ENCODE measurements at regions not wholly inside any gene's neighbourhood (a gene's known extent, or its start where the extent isn't known, plus 50 kb on each side); places are given as distances from the start of the nearest gene placed in this dataset.
"Not testable (repeated sequence)": the region's sequence is repeated elsewhere in the genome, so short reads cannot be mapped to it uniquely, and the experiment has no call there.

DNA sequence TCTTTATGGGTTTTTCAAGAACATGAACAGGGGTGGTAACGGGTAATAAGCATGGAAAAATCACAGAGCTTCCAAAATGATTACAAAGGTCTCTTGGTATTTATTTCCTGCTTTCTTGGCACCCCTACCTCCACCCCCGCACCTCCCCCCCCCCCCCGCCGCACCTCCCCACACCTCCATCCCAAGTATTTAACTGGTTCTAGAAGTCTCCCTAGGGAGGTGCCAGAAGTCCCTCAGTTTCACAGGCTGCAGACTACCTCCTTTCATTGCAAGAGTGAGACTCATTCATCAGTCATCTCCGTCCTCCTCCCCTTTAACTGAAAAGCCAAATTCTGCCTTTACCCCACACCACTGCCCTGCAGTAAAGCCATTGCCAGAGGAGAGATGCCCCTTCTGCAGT is 169.4 kb downstream of the ALDH1A2 start:
- TF ChIP-seq IKZF3 (tag by site-specific recombination; IDR thresholded peaks at IDR 0.05) (no peak), ZNF2 (tag by site-specific recombination; IDR thresholded peaks at IDR 0.05) (no peak), ZBTB7A (tag by site-specific recombination; IDR thresholded peaks at IDR 0.05; ENCODE audit: low read depth) (no peak), ZEB2 (tag by site-specific recombination; IDR thresholded peaks at IDR 0.05) (no peak), ZNF776 (tag by site-specific recombination; IDR thresholded peaks at IDR 0.05; ENCODE audit: borderline replicate concordance) (no peak), ZNF747 (tag by site-specific recombination; IDR thresholded peaks at IDR 0.05) (no peak), ZNF623 (tag by site-specific recombination; IDR thresholded peaks at IDR 0.05) (no peak)
- Histone ChIP-seq H3K4me1 (ENCODE audit: control insufficient read depth, insufficient read depth, low read length) (no peaks in the 10 kb centered on the region), H3K9me3 (ENCODE audit: control insufficient read depth, insufficient read depth, low read depth, low read length) (no peaks in the 10 kb centered on the region), H3K27ac (ENCODE audit: extremely low read depth, low read depth, low read length) (no peak overlapping the region), H3K4me3 (ENCODE audit: low read depth, low read length) (no peak overlapping the region), H3K36me3 (ENCODE audit: control insufficient read depth in 2 of 2, insufficient read depth in 1 of 2, low read length in 2 of 2) (no peaks in the 10 kb centered on the region)
- CTCF ChIA-PET = no interaction called here
- POLR2A ChIA-PET = no interaction called here

- H3K4me1 ChIP-seq (ENCODE audit: control insufficient read depth, insufficient read depth, low read length); H3K36me3 ChIP-seq (ENCODE audit: control insufficient read depth in 2 of 2, insufficient read depth in 1 of 2, low read length in 2 of 2); H3K9me3 ChIP-seq (ENCODE audit: control insufficient read depth, insufficient read depth, low read depth, low read length); H3K4me3 ChIP-seq (ENCODE audit: low read depth, low read length); CTCF ChIA-PET; H3K27ac ChIP-seq (ENCODE audit: extremely low read depth, low read depth, low read length); POLR2A ChIA-PET: not testable (repeated sequence)
- peak; percentile 23; the same call in 1 of the 2 replicates for TF ChIP-seq KLF1 (tag by site-specific recombination; IDR thresholded peaks at IDR 0.05)
- TF ChIP-seq ZNF10 (tag by site-specific recombination; IDR thresholded peaks at IDR 0.05) = peak; percentile 60; the same call in 1 of the 2 replicates
Observed at GRCh38 chr15:57896899-57897298, 168.6 kb downstream of the ALDH1A2 start.

DNA sequence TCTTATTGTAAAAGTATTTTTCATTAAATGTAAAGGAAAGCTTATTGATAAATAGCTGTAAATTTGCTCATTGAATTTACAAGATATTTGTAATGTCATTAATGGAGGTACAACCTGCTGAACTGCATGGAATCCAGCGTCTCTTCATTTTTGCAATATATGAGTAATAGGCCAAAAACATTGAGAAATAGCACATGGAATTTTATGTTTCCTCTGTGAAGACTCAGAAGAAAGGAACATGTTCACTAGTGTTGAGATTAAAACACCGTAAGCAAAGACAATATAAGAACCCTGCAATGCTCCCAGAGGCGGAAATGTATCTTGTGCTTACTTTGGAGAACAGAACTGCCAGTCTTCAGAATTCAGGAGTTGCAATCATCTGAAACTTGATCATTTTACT is 167.6 kb downstream of the ALDH1A2 start:
- ChIA-PET POLR2A (no interaction called here), CTCF (interaction anchor here (0.6 kb wide), 1 partner anchor 45 kb away, joined by 3 read pairs; no protein-coding TSS in a partner anchor)
- no peak for TF ChIP-seq ZNF132 (tag by site-specific recombination; IDR thresholded peaks at IDR 0.05; ENCODE audit: borderline replicate concordance)
- TF ChIP-seq ZFP37 (tag by site-specific recombination; IDR thresholded peaks at IDR 0.05) = no peak
- no peak for TF ChIP-seq ZNF48 (tag by site-specific recombination; IDR thresholded peaks at IDR 0.05)
- TF ChIP-seq ZBTB26 (tag by site-specific recombination; optimal IDR thresholded peaks at IDR 0.05) = no peak
- TF ChIP-seq, protein P1, sequence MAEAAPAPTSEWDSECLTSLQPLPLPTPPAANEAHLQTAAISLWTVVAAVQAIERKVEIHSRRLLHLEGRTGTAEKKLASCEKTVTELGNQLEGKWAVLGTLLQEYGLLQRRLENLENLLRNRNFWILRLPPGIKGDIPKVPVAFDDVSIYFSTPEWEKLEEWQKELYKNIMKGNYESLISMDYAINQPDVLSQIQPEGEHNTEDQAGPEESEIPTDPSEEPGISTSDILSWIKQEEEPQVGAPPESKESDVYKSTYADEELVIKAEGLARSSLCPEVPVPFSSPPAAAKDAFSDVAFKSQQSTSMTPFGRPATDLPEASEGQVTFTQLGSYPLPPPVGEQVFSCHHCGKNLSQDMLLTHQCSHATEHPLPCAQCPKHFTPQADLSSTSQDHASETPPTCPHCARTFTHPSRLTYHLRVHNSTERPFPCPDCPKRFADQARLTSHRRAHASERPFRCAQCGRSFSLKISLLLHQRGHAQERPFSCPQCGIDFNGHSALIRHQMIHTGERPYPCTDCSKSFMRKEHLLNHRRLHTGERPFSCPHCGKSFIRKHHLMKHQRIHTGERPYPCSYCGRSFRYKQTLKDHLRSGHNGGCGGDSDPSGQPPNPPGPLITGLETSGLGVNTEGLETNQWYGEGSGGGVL (tag by site-specific recombination; IDR thresholded peaks at IDR 0.05) = no peak
- TF ChIP-seq SETDB1 (IDR thresholded peaks at IDR 0.05; ENCODE audit: insufficient read length, low read length) = no peak
- no peak for TF ChIP-seq ZNF350 (tag by site-specific recombination; IDR thresholded peaks at IDR 0.05)
- no peak for TF ChIP-seq HIC1 (tag by site-specific recombination; IDR thresholded peaks at IDR 0.05)
- no peak for TF ChIP-seq ZNF175 (tag by site-specific recombination; IDR thresholded peaks at IDR 0.05)
- no peak for TF ChIP-seq ZXDB (tag by site-specific recombination; IDR thresholded peaks at IDR 0.05)
- H3K36me3 ChIP-seq (ENCODE audit: control insufficient read depth in 2 of 2, insufficient read depth in 1 of 2, low read length in 2 of 2) = no peaks in the 10 kb centered on the region
- H3K4me1 ChIP-seq (ENCODE audit: control insufficient read depth, insufficient read depth, low read length) = no peaks in the 10 kb centered on the region
- H3K9me3 ChIP-seq (ENCODE audit: control insufficient read depth, insufficient read depth, low read depth, low read length) = no peaks in the 10 kb centered on the region
- no peak overlapping the region for H3K4me3 ChIP-seq (ENCODE audit: low read depth, low read length)
- H3K27ac ChIP-seq (ENCODE audit: extremely low read depth, low read depth, low read length) = no peak overlapping the region

Data from HEK293 (cell line).